DOHH2 (cell line): ENCODE measurements at regions not wholly inside any gene's neighbourhood (a gene's known extent, or its start where the extent isn't known, plus 50 kb on each side); places are given as distances from the start of the nearest gene placed in this dataset.

ENCODE experiments used
- CTCF ChIP-seq: fragments of 200-600 bp; sonication (generic); IDR thresholded peaks from one replicate; pipeline ENCODE4 v1.5.1; 2014; ENCODE audit warnings: antibody characterized with exemption, mild to moderate bottlenecking, low read depth, low read length; ENCODE audit not compliant: poor library complexity, severe bottlenecking
- EZH2phosphoT487 ChIP-seq: fragments of 200-600 bp; sonication (generic); IDR thresholded peaks from 2 replicates; pipeline ENCODE4 v1.6.1; 2017; ENCODE audit warnings: borderline replicate concordance, mild to moderate bottlenecking, antibody characterized with exemption, low read length, moderate library complexity, mixed read lengths

GRCh38 chr12:115755725-115756085 lies 521.8 kb downstream of the MED13L start:
- TF ChIP-seq CTCF (no peak), EZH2phosphoT487 (no peak)
